Limb (tissue), 2 donors: ENCODE measurements at regions not wholly inside any gene's neighbourhood (a gene's known extent, or its start where the extent isn't known, plus 50 kb on each side); places are given as distances from the start of the nearest gene placed in this dataset.
"Not testable (repeated sequence)": the region's sequence is repeated elsewhere in the genome, so short reads cannot be mapped to it uniquely, and the experiment has no call there.

Experiments
- DNase-seq, 2 donors: peaks; one replicate each; pipeline ENCODE4 v3.0.0-alpha.2; 2016; ENCODE audit errors: extremely low spot score in 2 of 2

- no peak for DNase-seq
These were observed 633.7 kb downstream of the MECOM start for GRCh38 chr3:169029674-169030285.

DNA sequence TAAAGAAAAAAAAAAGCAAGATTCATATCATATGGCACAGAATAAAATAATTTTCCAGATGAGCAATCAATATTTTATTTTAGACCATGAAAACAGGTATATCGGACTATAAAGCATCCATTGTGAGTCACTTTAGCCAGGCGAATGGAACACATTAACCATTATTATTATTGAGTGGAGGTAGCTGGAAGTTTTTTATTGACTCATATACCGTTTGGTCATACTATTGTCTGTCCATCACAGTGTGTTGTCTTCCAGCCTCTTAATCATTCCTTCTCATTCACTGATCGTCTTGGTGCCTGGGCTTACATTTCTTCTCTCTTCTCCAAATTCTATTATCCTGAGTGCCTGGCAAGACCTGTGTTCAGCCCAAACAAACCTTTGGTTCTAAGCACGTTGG lies 634.8 kb downstream of the MECOM start:
- DNase-seq, result no peak

DNA sequence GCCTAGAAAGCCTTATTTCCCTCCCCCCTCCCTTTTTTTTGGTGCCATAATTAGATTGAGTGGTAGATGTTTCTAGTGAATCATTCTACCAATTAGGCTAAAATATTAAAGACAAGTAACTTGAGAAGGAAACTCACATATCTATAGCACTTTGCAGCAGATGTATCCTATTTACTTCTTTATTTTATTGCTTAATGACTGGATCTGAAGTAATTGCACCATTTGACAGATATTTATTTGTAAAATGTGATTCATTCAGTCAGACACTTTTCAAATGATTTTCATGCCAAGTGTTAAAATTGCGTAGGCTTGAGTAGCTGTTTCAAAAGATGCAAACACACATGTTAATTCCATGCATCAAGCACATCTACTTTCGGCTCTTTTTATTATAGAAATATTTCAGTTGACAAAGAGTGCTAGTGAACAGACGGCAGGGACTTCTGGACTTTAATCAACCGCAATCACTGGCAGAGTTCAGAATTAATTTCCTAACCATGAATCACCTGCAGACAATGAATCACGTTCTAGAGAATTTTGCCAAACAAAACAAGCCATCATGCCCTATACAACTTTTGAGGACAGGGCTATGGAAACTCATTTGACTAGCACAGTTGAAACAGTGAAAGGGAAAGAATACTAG lies 636.8 kb downstream of the MECOM start:
- DNase-seq, result no peak

- no peak for DNase-seq
These were observed 641.1 kb downstream of the MECOM start for GRCh38 chr3:169022457-169022856.

DNA sequence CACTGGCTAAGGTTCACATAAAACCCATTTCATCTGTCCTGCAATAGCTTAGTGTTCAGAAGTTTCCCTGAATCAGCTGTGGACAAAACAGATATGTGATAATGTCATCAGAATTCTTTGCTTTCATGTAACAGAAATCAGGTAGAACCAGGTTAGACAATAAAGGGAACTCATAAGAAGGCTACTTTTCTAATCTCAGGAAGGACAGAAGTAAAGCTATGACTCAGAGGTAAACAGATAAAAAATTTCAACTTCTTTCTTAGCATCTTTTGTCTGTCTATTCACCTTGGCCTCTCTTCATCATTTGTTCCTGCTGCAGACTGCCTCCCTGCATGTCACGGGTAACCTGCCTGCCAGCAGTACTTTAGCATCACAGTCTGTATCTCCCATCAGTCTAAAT lies 643.1 kb downstream of the MECOM start:
- DNase-seq, result no peak

DNA sequence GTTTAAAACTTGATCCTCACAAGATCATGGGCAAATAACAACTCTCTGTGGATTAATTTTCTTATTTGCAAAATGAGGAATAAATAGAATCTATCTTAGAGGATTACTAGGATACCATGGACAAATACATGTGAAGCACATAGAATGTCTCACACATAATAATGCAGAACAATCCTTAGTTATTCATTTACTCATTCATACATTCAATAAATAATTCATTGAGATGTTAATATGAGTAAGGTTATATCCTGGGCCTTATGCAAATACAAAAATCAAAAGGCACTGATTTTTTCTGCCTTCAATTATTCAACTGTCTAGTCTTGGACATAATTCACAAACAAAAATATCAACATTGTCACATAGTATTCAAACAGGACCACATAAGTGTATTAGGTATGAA lies 654.1 kb downstream of the MECOM start:
- DNase-seq, result no peak

- no peak for DNase-seq
These were observed 654.6 kb downstream of the MECOM start for GRCh38 chr3:169008776-169009358.

DNA sequence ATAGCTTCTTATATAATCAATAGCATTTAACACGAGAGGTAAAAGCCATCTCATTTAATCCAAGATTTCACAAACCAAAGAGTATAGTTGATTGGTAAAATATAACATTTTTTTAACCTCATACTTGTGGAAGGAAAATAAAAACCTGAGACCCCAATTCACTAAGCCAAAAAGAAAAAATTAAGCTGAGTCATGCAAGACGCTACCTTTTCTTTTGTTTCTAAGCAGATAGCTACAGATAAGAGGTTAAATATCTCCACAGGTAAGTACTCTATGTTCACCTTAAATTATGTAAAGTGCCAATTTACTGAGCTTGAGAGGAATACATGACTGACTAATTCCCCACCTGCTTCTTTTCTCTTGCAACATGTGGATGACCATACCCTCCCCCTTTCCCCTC lies 656.4 kb downstream of the MECOM start:
- no peak for DNase-seq

- not testable (repeated sequence) for DNase-seq
These were observed 657.1 kb downstream of the MECOM start for GRCh38 chr3:169006398-169006797.

- DNase-seq, result no peak
These were observed 660.8 kb downstream of the MECOM start for GRCh38 chr3:169002689-169003088.

- no peak for DNase-seq
These were observed 664.7 kb downstream of the MECOM start for GRCh38 chr3:168998792-168999191.

GRCh38 chr3:168997488-168997887 lies 666.0 kb downstream of the MECOM start:
- DNase-seq, result no peak

DNA sequence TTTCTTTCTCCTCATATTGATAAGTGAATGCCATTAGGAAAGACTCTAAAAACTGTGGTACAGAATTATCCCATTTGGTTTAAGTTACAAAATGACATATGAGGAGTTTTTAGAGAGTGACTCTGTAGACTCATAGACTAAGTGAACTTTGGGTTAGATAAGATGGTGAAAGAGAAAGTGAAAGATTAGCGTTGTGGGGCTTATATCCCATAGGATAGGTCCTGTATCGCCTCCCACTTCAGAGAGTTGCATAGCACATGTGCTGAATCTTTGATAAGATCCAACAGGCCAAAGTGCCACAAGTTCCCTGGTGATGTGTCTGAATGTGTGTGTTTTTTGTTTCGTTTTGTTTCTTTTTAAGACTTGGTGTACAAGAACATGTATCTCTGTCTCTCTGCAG lies 666.9 kb downstream of the MECOM start:
- no peak for DNase-seq

DNA sequence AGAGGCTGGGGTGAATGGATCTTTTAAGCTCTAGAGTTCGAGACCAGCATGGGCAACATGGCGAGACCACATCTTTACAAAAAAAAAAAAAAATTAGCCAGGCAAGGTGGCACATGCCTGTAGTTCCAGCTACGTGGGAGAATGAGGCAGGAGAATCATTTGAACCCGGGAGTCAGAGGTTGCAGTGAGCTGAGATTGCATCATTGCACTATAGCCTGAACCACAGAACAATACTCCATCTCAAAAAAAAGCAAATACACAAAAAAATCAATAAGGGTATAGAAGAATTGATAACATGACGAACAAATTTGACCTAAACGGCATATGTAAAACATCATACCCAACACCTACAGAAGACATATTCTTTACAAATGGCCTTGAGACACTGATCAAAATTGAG lies 668.4 kb downstream of the MECOM start:
- no peak for DNase-seq

GRCh38 chr3:168991803-168992202 lies 671.7 kb downstream of the MECOM start:
- DNase-seq, result no peak

GRCh38 chr3:168990621-168991020 lies 672.9 kb downstream of the MECOM start:
- DNase-seq, result no peak

DNA sequence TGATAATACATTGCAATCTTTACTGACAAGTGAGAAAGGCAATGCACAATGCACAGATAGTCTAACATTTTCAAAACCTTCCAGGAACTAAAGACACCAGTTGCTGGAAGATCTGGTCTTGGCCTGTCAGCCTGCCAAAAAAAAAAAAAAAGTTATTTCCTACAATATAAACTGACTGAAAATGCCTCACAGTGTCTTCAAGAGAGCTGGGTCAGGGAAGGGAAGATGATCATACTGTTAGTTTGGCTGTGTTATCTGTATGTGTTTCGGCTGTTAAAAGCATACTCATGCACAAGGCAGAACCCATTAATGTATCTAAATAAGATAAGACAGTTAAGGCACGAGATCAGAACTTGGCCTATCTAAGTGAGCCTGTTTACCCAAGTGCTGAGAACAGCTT lies 673.4 kb downstream of the MECOM start:
- no peak for DNase-seq

DNA sequence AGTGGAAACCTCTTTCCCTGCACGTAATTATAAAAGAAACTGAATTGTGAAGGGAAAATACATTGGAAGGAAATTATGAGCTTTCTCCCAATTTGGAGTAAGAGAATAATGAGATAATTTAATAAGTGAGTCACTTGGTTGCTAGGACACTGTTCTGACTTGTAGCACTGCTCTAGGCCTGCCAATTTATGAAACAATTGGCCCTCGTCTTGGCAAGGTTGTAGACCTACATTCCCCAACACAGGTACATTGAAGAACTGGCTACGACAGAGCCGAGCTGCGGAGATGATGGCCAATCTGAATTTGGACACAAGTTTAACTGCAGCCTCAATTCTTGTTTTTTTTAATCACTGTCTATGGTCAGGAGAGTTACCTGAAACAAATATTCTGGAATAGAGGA lies 674.1 kb downstream of the MECOM start:
- no peak for DNase-seq

DNA sequence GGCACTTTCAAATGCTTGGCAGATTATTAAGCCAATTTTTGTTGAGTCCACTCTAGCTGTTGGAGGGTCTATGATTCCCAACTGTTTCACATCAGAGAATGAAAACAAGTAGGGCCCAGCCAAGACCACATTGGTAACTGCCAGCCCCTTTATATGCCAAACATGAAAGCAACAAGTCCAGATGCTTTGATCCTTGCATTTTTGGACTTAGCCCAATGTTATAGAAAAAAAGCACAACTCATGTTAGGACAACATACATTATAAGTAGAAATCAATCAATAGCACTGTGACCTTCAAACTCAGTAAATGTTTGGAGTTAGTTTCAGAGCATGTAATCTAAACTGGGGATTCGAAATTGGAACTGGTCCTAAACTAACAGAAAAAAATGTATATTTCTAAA lies 674.7 kb downstream of the MECOM start:
- DNase-seq, result no peak

DNA sequence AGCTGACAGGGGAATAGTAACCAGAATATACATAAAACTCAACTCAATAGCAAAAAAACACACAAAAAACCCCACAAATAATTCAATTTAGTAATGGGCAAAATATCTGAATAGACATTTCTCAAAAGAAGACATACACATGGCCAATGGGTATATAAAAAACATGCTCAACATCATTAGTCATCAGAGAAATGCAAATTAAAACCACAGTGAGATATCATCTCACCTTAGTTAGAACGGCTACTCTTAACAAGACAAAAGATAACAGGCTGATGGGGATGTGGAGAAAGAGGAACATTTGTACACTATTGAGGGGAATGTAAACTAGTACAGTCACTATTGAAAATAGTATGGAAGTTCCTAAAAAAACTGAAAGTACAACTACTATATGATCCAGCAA lies 678.6 kb downstream of the MECOM start:
- DNase-seq, result no peak

DNA sequence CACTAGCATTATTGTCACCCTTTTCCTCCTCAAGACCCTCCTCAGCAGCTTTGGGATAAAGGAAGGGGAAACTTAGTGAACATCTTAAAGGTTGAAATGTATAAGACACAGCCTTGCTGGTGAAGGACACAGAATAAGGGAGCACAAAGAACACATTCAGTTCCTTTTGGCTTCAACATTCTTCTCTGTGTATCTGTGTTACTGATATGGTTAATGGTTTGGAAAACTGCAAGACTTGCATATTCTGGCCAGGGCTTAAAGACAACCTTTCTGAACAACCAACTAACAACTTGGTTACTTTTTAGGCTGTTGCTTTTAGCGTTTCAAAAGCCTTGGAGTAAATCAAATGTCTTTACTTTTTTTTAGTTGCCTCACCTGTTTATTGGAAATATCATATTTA lies 680.5 kb downstream of the MECOM start:
- DNase-seq, result no peak

DNA sequence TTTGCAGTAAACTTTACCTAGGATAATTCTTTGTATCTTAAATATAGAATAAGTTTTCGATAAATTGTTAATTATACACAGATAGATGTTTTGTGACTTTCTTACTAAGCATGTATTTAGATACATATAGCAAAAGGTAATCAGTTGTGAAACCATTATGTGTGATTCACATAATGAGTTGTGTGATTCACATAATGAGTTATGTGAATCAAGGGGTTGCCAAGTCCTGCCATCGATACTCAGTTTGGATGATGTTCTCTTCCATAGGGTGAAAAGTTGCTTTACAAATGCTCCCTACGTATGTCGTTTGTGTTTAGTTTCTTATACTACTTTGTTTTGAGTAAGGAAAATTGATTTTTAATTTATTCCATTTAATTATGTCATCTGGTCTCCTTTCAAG lies 682.1 kb downstream of the MECOM start:
- DNase-seq, result no peak

DNA sequence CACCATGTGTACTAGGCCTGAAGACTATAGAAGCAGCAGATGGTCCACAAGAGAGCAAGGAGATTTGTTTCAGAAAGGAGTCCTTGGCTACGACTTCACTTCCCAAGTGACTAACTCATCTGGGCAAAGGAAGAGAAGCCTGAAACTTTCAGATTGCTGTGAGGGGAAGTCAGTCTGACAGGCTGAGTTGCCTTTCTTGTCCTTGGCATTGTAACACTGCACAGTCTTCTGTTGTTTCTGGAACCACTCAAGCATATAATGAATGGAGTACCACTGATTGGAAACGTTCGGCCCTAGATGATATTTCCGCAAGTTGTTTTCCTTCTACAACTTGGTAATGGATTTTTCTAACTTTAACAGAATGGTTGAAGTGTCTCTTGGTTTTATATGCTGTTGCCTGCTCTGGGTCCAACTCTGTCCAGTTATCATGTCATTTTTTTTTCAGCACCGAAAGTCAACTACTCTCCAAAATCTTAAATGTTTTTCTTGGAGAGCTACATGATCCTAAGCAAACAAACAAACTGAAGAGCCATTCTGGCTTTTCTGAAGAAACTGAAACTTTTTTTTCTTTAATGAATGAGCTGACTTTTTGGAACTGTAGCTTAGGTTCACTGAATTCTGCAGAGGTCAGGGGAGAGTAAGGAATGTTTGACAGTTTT lies 685.7 kb downstream of the MECOM start:
- DNase-seq, result no peak
